GM21576 (cell line): ENCODE measurements at regions not wholly inside any gene's neighbourhood (a gene's known extent, or its start where the extent isn't known, plus 50 kb on each side); places are given as distances from the start of the nearest gene placed in this dataset.

ENCODE experiments used
- ATAC-seq: cut with Tn5 transposase; IDR thresholded peaks from one replicate; pipeline ENCODE4 v1.9.1; 2021; ENCODE audit warnings: mild to moderate bottlenecking, moderate library complexity; ENCODE audit not compliant: unreplicated experiment

GRCh38 chr22:48320683-48321451 is 1506.8 kb downstream of the BRD1 start:
- no peak for ATAC-seq

DNA sequence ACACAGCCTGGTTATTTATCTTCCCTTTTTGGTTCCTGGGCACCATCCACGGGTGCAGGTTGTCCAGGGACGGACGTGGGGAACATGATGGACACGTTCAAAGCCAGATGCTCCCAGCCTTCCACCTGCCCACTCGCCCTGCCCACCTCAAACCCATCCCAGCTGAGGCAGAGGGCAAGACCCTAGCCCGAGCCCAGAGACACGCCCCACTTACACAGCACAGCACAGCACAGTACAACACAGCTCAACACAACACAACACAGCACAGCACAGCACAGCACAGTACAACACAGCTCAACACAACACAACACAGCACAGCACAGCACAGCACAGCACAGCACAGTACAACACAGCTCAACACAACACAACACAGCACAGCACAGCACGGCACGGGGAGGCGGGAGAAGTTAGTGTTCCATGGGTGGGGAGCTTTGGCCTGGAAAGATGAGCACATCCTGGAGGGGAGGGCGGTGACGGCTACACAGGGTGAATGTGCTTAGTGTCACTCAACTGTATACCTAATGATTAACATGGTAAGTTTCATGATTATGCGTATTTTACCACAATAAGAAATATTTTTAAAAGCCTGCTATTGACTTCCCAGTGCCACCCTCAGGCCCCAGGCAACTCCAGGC is 1507.5 kb downstream of the BRD1 start:
- no peak for ATAC-seq

GRCh38 chr22:48319321-48320047 is 1508.2 kb downstream of the BRD1 start:
- no peak for ATAC-seq

- ATAC-seq, result no peak
These were observed 1508.9 kb downstream of the BRD1 start for GRCh38 chr22:48318575-48319320.

DNA sequence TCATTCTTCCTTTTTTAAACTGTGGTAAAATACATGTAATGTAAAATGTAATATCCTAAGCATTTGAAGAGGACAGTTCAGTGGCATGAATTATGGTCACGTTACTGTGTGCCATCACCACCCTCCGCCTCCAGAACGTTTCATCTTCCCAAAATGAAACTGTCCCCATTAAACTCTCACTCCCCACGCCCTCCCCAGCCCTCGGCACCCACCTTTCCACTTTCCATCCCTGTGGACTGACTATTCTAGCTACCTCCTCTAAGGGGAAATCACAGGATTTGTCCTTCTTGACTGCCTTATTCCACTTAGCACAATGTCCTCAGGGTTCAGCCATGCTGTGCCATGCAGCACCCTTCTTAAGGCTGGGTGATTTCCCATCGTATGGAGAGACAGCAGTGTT is 1509.5 kb downstream of the BRD1 start:
- ATAC-seq, result no peak

- no peak for ATAC-seq
These were observed 1511.1 kb downstream of the BRD1 start for GRCh38 chr22:48316257-48317250.

DNA sequence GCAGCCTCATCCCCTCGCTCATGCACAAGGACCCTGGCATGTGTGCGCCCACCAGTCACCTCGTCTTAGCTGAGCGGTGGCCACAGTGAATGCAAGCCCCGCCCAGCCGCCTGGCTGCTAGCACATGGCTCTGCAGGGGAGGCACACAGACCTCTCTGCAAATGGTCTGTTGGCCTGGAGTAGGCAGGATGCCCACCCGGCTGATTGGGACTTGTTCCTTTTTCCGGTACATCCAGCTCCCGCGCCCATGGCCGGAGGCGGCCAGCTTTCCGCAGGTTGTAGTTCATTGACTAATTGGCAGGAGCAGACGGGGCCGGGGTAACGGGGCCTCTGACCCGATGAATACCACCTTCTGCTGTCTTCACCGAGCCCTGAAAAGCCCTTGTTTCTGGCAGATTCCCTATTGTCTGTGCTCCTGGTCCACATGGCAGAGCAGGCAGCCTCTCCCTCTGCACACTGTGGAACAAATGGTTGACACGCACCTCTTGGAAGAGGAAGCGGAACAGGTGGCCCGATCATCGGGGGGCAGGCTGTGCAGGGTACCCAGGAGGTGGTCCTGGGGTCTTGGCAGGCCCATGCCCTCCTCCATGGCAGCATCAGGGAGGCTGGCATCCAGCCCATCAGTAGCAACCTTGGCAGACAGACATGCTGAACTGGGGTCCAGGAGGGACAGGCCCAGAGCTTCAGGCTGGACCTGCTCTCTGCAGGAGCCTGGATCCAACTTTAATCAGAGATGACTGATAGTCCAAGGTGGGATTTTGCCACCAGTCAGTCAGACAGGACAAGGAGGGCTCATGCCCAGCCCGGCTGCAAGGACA is 1512.0 kb downstream of the BRD1 start:
- no peak for ATAC-seq

DNA sequence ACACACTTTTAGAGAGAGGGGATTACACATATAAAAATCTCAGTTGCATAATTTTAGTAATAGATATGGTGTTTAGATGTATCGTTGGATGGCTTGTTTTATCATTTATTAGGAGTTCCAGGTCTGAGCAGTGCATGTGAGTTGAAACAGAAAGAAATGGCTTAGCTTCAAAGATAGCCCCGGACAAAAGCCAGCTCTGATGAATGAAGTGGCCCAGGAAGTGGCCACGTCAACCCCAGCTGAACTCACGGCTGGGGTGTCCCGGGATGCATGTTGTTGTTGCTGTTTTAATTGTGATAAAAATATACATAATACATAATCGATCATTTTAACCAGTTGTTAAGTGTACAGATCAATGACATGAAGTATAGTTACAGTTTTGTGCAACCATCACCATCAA is 1513.6 kb downstream of the BRD1 start:
- ATAC-seq, result no peak

- ATAC-seq, result no peak
These were observed 1514.4 kb downstream of the BRD1 start for GRCh38 chr22:48313175-48313830.

- ATAC-seq, result no peak
These were observed 1516.9 kb downstream of the BRD1 start for GRCh38 chr22:48310740-48311139.

GRCh38 chr22:48310289-48310688 is 1517.4 kb downstream of the BRD1 start:
- no peak for ATAC-seq

GRCh38 chr22:48309836-48310235 is 1517.8 kb downstream of the BRD1 start:
- ATAC-seq, result no peak

DNA sequence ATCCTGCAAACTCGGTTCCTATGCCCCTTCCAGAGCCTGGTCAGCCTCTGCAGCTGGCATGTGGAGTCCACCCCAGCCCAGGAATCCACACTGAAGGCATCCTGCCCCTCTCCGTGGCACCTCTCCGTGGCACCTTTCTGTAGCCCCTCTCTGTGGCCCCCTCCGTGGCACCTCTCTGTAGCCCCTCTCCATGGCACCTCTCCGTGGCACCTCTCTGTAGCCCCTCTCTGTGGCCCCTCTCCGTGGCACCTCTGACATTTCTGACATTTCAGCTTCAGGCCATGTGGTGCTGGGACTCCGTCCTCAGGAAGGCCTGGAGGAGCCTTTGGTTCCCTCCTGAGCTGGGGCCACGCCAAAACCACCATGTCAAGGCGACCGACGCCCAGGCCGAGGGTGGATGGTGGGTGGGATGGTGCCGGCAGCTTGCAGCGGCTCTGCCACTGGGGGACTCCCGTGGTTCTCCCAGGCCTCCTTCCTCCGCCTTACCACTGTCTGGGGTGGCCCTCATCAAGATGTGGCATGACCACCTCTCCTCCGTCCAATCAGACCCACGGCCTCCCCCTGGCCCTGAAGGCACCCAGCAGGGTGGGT is 1518.5 kb downstream of the BRD1 start:
- ATAC-seq, result no peak

- no peak for ATAC-seq
These were observed 1519.7 kb downstream of the BRD1 start for GRCh38 chr22:48307931-48308330.

DNA sequence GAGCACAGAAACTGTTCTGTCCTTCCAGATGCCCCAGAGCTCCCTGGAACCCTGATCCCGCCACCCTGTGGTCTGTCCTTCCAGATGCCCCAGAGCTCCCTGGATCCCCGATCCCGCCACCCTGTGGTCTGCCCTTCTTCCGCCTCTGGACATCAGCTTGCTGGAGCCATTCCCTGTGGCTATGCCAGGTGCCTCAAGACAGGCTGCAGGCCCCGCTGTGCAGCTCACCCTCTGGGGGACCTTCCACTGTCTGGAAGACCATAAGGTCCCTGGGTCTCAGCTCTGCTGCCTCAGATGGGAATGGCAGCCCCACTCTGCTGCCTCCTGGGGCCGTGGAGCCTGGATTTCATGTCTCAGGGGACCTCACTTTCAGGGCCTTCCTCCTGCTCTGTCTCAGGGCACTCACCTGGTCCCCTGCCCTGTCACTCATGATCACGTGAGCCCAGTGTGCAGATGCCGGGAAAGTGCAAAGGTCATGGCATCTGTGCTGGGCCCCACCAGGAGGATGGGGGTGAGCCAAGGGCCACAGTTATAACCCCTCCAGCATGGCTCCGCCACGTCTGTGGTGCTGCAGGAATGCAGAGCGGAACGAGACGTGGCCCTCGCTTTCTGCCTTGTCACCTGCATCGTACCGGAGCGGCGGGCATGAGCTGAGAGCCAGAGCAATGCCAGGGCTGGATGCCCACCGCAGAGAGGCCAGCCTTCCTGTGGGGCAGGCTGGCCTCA is 1520.7 kb downstream of the BRD1 start:
- ATAC-seq, result no peak

DNA sequence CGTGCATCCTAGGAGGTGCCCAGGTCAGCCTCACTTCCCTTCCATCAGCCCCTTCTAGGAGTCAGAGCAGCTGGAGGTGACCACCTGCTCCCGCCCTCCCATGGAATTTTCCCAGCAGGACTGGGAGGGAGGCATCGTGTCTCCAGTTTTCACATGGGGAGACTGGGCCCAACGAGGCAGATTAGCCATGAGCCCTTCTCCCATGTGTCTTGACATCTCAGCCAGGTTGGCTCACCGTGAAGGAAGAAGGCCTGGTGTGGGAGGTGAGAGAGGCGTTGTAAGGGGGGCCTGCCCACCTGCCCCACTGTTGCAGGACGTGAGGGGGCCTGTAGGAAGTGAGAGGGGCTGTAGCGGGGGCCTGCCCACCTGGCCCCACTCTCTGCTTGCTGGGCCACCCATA is 1521.4 kb downstream of the BRD1 start:
- ATAC-seq, result no peak

GRCh38 chr22:48305726-48306235 is 1521.9 kb downstream of the BRD1 start:
- ATAC-seq, result no peak

- no peak for ATAC-seq
These were observed 1524.3 kb downstream of the BRD1 start for GRCh38 chr22:48303369-48303725.
